Osteocyte (in vitro differentiated cells): ENCODE measurements at regions not wholly inside any gene's neighbourhood (a gene's known extent, or its start where the extent isn't known, plus 50 kb on each side); places are given as distances from the start of the nearest gene placed in this dataset.

Experiments used
- DNase-seq: peaks from one replicate; pipeline ENCODE4 v3.0.0; 2021; ENCODE audit warnings: mixed read lengths; ENCODE audit not compliant: unreplicated experiment; ENCODE audit errors: extremely low spot score
- H3K27ac Mint-ChIP-seq: one replicate; pipeline ENCODE4 v1.8.0; 2021; ENCODE audit warnings: mild to moderate bottlenecking, mixed read lengths; ENCODE audit not compliant: unreplicated experiment
- H3K27me3 Mint-ChIP-seq: one replicate; pipeline ENCODE4 v1.8.0; 2021; ENCODE audit warnings: mixed read lengths; ENCODE audit not compliant: unreplicated experiment
- H3K36me3 Mint-ChIP-seq: one replicate; pipeline ENCODE4 v1.8.0; 2021; ENCODE audit warnings: mixed read lengths; ENCODE audit not compliant: unreplicated experiment
- H3K4me1 Mint-ChIP-seq: one replicate; pipeline ENCODE4 v1.8.0; 2021; ENCODE audit warnings: mixed read lengths; ENCODE audit not compliant: unreplicated experiment
- H3K4me3 Mint-ChIP-seq: one replicate; pipeline ENCODE4 v1.8.0; 2021; ENCODE audit warnings: mild to moderate bottlenecking, moderate library complexity, mixed read lengths; ENCODE audit not compliant: unreplicated experiment
- H3K9me3 Mint-ChIP-seq: one replicate; pipeline ENCODE4 v1.8.0; 2021; ENCODE audit warnings: mixed read lengths; ENCODE audit not compliant: unreplicated experiment
- TF ChIP-seq, protein P1 (sequence below): fragments of 200-600 bp; sonication (generic); IDR thresholded peaks from 2 replicates; pipeline ENCODE4 v1.5.0; 2021; ENCODE audit warnings: antibody characterized with exemption, mild to moderate bottlenecking, moderate library complexity

- TF ChIP-seq, protein P1, sequence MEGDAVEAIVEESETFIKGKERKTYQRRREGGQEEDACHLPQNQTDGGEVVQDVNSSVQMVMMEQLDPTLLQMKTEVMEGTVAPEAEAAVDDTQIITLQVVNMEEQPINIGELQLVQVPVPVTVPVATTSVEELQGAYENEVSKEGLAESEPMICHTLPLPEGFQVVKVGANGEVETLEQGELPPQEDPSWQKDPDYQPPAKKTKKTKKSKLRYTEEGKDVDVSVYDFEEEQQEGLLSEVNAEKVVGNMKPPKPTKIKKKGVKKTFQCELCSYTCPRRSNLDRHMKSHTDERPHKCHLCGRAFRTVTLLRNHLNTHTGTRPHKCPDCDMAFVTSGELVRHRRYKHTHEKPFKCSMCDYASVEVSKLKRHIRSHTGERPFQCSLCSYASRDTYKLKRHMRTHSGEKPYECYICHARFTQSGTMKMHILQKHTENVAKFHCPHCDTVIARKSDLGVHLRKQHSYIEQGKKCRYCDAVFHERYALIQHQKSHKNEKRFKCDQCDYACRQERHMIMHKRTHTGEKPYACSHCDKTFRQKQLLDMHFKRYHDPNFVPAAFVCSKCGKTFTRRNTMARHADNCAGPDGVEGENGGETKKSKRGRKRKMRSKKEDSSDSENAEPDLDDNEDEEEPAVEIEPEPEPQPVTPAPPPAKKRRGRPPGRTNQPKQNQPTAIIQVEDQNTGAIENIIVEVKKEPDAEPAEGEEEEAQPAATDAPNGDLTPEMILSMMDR: no peak
- Mint-ChIP-seq H3K4me3 (no peak overlapping the region), H3K36me3 (no peaks in the 10 kb centered on the region), H3K9me3 (peaks cover 5% of the 10 kb centered on the region), H3K4me1 (no peaks in the 10 kb centered on the region), H3K27ac (no peak overlapping the region), H3K27me3 (no peaks in the 10 kb centered on the region)
- DNase-seq: no peak
These were observed 377.0 kb downstream of the OLFM4 start for GRCh38 chr13:53405616-53406015.

DNA sequence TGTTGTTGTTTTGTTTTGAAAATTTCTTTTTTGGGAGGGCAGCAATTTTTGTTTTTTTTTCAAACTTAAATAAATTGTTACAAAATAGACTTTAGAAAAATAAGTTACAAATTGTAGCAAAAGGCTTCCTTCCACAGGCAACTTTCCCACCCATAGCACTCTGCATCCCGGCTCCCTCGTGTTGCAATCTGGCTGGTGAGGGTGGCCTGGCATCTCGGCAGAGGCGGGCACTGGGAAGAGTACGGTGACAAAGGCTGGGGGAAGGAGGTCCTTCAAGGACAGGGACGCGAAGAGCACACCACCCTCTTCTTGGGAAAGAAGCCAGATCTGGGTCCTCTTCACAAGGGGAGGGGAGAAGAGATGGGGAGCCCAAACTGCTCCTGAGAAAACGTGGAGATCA is 379.7 kb downstream of the OLFM4 start:
- Mint-ChIP-seq H3K4me3 (no peak overlapping the region), H3K27ac (no peak overlapping the region), H3K4me1 (no peaks in the 10 kb centered on the region), H3K36me3 (no peaks in the 10 kb centered on the region), H3K27me3 (no peaks in the 10 kb centered on the region), H3K9me3 (peaks cover 11% of the 10 kb centered on the region)
- DNase-seq: no peak
- TF ChIP-seq, protein P1: no peak

- H3K27me3 Mint-ChIP-seq: no peaks in the 10 kb centered on the region
- TF ChIP-seq, protein P1: no peak
These were observed 380.4 kb downstream of the OLFM4 start for GRCh38 chr13:53408847-53409568.

GRCh38 chr13:53411463-53411862 is 382.9 kb downstream of the OLFM4 start:
- H3K36me3 Mint-ChIP-seq: no peaks in the 10 kb centered on the region
- H3K4me1 Mint-ChIP-seq: no peaks in the 10 kb centered on the region
- no peaks in the 10 kb centered on the region for H3K27me3 Mint-ChIP-seq
- TF ChIP-seq, protein P1: no peak
- H3K27ac Mint-ChIP-seq: no peak overlapping the region
- H3K9me3 Mint-ChIP-seq: peaks cover 6% of the 10 kb centered on the region
- no peak overlapping the region for H3K4me3 Mint-ChIP-seq
- DNase-seq: no peak

More at GRCh38 chr13:53408847-53409568, 380.4 kb downstream of the OLFM4 start:
- Mint-ChIP-seq H3K4me1 (no peaks in the 10 kb centered on the region), H3K27ac (no peak overlapping the region), H3K36me3 (no peaks in the 10 kb centered on the region), H3K4me3 (no peak overlapping the region), H3K9me3 (peaks cover 11% of the 10 kb centered on the region)
- DNase-seq: no peak

DNA sequence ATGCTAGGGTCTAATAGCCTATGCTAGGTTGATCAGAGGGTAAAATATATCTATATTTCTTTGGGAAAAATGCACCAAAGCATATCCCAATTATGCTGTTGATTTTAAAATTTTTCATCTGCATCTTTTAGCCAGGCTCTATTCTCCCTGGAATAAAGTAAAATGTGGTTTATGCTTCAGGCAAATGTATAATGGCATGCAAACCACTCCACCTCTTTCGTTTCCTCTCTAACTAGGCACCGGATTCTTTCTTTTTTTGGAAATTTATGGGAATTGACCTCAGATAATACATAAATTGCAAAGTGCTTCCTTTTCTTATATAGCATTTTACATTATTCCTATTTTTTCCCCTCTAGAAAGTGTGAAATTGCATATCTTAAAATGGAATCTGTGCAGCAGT is 386.5 kb downstream of the OLFM4 start:
- Mint-ChIP-seq H3K27me3 (no peaks in the 10 kb centered on the region), H3K4me3 (no peak overlapping the region), H3K27ac (no peak overlapping the region), H3K9me3 (peaks cover 12% of the 10 kb centered on the region), H3K36me3 (no peaks in the 10 kb centered on the region), H3K4me1 (no peaks in the 10 kb centered on the region)
- no peak for DNase-seq
- TF ChIP-seq, protein P1: no peak
